ENCODE measurements at regions not wholly inside any gene's neighbourhood (a gene's known extent, or its start where the extent isn't known, plus 50 kb on each side); places are given as distances from the start of the nearest gene placed in this dataset.

DNA sequence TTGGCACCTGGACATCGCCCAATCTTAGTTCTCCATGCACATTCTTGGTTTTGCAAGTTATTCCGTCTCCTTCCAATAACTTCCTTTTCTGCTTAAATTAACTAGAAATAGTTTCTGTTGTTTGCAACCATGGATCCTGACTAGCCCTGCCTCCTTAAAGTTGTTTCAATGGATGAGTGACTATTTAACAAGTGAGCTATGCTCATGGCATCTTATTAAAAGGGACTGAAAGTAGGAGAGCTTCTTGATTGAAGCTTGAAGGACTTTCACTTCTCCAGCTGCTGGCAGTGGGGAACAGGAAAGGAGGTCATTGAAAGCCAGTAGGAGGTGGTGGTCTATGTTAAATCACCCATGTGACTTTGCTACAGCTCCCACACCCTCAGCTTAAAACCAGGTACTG, 466.8 kb downstream of the ARHGEF28 start:
- dilution Hi-C loops (cut with MboI; ENCODE audit: extremely low pct_ligation_motif_present, low sequenced_read_pairs) (no loop called here), intact Hi-C loops (cut with micrococcal nuclease) (no loop called here)
- H3K9ac ChIP-seq (replicated peaks; ENCODE audit: extremely low read depth, insufficient read depth, low read length): no peak overlapping the region
- H3K79me2 ChIP-seq (ENCODE audit: control insufficient read depth, insufficient read depth, low read length): no peaks in the 10 kb centered on the region
- no peak for FAIRE-seq
- H3K4me3 ChIP-seq (replicated peaks in 1 of 3; ENCODE audit: insufficient read depth in 1 of 3, low read depth in 1 of 3, low read length in 3 of 3): no peak overlapping the region
- no peaks in the 10 kb centered on the region for H3K36me3 ChIP-seq (ENCODE audit: control insufficient read depth in 2 of 2, extremely low read depth in 1 of 2, insufficient read depth in 2 of 2, low read length in 2 of 2)
- H3K27ac ChIP-seq (ENCODE audit: insufficient read depth, low read depth, low read length): no peak overlapping the region
- POLR2A ChIA-PET: no interaction called here
- H4K20me1 ChIP-seq (replicated peaks; ENCODE audit: control insufficient read depth, extremely low read depth, insufficient read depth, low read length): no peaks in the 10 kb centered on the region
- no peak for DNase-seq (ENCODE audit: low read depth, low spot score)
- H3K9me1 ChIP-seq (replicated peaks; ENCODE audit: control insufficient read depth, extremely low read depth, insufficient read depth, low read length): no peaks in the 10 kb centered on the region
- H3K4me2 ChIP-seq (ENCODE audit: insufficient read depth, low read length): no peak overlapping the region
- peaks cover 3 to 7% of the 10 kb centered on the region in 2 experiments for H3K27me3 ChIP-seq (ENCODE audit: control insufficient read depth in 2 of 2, insufficient read depth in 2 of 2, low read length in 2 of 2)
- BruUV-seq (replicated peaks): no TSS peak
- H3K4me1 ChIP-seq (ENCODE audit: control insufficient read depth, extremely low read depth, insufficient read depth, low read length): peaks cover 3% of the 10 kb centered on the region
- no peaks in the 10 kb centered on the region for H3K9me3 ChIP-seq (replicated peaks; ENCODE audit: control insufficient read depth, insufficient read depth, low read length)
- TF ChIP-seq CTCF (IDR thresholded peaks at IDR 0.05; ENCODE audit: extremely low read depth in 1 of 2, insufficient read depth in 1 of 2, low read depth in 1 of 2, low read length in 2 of 2) (no peak), GATA2 (IDR thresholded peaks at IDR 0.05; ENCODE audit: insufficient read depth, insufficient read length, low read depth, low read length) (no peak), EZH2 (IDR thresholded peaks at IDR 0.05; ENCODE audit: borderline replicate concordance, low read depth, low read length, severe bottlenecking) (no peak), POLR2AphosphoS5 (IDR thresholded peaks at IDR 0.05; ENCODE audit: insufficient read depth, low read depth, low read length) (no peak), JUN (IDR thresholded peaks at IDR 0.05; ENCODE audit: borderline replicate concordance, insufficient read depth, insufficient read length, low read depth) (no peak), MYC (IDR thresholded peaks at IDR 0.05; ENCODE audit: low read depth, low read length) (no peak)
- TF ChIP-seq, protein P1, sequence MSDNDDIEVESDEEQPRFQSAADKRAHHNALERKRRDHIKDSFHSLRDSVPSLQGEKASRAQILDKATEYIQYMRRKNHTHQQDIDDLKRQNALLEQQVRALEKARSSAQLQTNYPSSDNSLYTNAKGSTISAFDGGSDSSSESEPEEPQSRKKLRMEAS (IDR thresholded peaks at IDR 0.05; ENCODE audit: insufficient read depth, insufficient read length): no peak
- no peak overlapping the region for H2AFZ ChIP-seq (ENCODE audit: low read depth, low read length)
- CTCF ChIA-PET: interaction anchor here (0.8 to 1.8 kb wide), 5 partner anchors 17 to 191 kb away, joined by 3 to 4 read pairs (median 3); no protein-coding TSS in a partner anchor

All from endothelial cell of umbilical vein (primary cell).